COLO668 (cell line): ENCODE measurements at regions not wholly inside any gene's neighbourhood (a gene's known extent, or its start where the extent isn't known, plus 50 kb on each side); places are given as distances from the start of the nearest gene placed in this dataset.

ENCODE experiments used
- DNase-seq: peaks from one replicate; lab custom pipeline; 2025; ENCODE audit not compliant: unreplicated experiment; lab: John Stamatoyannopoulos, UW

DNA sequence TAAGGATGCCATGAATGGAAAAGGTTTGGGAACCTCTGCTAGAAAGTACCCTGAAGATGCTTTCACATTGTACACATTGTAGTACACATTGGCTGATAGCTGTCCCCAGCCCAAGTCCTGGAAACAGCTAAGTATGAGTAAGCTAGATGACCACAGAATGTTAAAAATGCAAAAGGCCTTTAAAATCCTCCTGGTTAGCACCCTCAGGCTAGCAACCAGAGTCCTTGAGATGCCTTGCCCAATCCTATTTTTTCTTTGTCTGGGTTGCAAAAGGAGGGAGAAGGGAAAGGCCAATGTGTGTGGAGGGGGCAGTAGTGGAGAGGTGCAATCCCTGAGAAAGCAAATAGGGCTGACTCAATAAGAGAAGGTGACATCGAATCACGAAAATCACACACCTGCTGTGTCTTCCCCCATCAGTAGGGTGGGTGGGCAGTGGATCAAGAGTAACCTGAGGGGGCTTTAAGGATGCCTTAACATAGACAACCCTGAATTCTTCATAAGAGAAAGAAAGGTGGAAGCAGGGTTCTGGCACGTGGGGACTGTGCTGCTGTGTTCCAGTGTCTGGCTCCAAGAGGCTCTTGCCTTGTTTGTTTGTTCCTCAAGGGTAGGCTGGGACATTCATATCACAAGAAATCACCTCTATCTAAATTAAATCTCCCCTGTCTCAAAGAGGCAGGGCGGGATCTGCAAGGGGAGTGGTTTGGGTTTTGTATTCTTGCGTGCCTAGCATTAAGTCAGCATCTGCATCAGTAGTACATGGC lies 266.2 kb upstream of the PLXNA2 start:
- DNase-seq = no peak

DNA sequence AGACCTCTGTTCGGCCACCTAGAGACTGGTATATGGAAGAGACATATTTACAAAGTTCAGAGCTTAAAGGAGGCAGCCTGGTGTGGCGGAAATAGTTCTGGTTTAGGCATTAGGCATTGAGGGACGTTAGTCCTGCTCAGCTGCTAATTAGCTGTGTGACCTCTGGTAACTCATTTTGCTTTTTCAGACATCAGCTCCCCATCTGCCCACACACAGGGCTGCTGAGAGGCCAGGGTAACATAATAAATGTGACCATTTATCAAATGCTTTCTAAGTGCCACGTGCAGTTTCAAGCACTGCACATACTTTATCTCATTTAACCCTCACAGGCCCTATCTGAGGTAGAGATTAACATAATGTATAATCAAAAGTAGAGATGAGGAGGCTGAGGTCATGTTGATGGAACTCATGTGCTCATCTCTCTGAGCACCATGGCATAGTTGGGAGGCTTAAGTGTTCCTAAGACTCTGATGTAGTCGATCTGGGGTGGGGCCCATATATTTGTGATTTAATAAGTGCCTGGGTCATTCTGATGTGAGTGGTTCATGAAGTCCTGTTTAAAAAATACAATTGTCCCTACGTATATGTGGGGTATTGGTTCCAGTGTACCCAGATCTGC lies 267.2 kb upstream of the PLXNA2 start:
- DNase-seq = no peak

DNA sequence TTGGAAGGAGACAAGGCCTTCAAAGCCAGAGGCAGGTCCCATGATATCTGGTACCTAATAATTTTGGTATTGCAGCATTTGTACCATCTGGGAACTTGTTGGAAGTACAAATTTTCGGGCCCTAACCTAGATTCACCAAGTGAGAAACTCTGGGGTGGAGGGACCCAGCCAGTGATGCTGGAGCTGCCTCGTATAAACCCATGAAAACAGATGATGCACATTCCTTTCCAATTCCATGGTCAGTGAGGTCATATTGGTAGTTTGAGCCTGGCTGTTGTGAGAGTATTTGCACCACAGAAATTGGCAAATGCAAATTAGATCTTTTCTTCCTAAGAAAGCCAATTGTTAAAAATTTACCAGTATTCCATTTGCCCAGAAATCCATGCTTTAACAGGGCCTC lies 269.6 kb upstream of the PLXNA2 start:
- no peak for DNase-seq

DNA sequence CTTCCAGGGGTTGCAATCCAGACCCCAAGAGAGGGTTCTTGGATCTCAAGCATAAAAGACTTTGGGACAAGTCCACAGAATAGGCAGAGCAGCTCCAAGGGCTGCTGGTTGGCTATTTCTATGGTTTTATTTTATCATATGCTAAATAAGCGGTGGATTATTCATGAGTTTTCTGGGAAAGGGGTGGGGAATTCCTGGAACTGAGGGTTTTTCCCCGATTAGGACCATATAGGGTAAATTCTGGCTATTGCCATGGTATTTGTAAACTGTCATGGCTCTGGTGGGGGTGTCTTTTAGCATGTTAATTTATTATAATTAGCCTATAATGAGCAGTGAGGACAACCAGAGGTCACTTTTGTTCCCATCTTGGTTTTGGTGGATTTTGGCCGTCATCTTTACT lies 270.9 kb upstream of the PLXNA2 start:
- DNase-seq = no peak

DNA sequence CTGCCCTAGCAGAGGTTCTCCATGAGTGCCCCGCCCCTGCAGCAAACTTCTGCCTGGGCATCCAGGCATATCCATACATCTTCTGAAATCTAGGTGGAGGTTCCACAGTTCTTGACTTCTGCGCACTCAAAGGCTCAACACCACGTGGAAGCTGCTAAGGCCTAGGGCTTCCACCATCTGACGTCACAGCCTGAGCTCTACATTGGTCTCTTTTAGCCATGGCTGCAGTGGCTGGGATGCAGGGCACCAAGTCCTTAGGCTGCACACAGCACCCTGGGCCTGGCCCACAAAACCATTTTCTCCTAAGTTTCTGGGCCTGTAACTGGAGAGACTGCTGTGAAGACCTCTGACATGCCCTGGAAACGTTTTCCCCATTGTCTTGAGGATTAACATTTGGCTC lies 272.6 kb upstream of the PLXNA2 start:
- no peak for DNase-seq

DNA sequence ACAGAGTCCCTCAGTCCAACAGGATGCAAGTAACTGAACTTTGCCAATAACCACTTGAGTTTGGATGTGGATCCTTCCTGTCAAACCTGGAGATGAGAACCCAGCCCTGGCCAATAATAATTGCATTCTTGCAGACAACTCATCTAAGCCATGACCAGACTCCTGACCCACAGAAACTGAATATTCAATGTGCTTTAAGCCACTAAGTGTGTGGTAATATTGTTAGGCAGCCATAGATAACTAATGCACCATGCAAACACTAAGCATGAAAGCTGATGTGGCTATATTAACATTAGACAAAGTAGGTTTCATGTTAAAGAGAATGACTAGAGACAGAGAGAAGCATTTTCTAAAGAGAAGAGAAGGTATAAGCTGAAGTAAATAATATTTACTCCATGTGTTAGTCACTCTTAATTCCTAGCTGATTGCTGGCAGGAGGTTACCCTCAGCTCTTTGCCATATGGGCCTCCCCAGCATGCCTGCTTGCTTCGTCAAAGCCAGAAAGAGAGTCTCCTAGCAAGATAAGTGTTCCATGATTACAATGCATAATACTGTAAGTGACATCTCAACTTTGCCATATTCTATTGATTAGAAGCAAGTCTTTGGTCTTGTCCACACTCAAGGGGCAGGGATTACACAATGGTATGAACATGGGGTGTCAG lies 276.4 kb upstream of the PLXNA2 start:
- DNase-seq = no peak

DNA sequence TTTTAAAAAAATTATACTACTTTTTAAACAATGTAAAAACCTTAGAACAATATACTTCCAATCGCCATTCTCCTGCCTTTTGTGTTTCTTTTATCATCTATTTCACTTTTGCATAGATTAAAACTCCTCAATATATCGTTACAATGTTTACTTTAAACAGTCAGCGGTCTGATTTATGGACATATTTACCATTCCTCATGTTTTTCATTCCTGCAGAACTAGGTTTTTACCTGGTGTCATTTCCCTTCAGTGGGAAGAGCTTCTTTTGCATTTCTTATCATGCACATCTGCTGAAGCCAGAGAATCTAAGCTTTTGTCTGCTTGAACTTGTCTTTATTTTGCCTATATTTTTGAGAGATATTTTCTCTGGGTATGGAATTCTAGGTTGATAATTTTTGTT lies 277.4 kb upstream of the PLXNA2 start:
- DNase-seq = no peak

DNA sequence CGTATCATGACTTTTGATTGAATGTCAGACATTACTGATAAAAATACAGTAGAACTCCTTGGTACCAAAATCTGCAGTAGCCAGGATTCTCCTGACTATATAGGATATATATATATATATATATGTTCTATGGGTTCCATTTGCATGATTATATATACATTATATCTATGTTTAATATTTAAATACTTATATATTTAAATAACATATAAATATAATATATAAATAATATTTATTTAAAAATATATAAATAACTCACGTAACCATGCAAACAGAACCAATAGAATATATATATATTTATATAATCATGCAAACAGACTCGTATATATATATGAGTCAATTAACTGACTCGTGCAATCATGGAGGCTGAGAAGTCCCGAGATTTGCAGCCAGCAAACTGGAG lies 278.8 kb upstream of the PLXNA2 start:
- DNase-seq = no peak

DNA sequence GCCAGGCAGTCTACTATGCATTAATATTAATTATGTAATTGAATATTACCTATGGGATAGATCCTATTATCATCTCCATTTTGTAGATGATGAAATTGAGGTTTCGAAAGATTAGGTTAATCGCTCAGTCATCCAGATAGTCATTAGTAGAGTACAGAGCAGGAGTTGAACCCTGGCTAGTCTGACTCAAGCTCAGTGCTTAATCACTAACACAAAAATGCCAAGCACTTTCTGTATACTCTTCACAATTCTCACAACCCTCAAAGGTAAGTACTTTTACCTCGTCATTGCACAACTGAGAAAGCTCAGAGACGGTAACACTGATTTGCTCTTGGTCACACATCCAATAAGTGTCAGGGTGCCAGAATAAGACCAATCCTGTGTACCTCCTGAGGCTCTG lies 280.2 kb upstream of the PLXNA2 start:
- no peak for DNase-seq

DNA sequence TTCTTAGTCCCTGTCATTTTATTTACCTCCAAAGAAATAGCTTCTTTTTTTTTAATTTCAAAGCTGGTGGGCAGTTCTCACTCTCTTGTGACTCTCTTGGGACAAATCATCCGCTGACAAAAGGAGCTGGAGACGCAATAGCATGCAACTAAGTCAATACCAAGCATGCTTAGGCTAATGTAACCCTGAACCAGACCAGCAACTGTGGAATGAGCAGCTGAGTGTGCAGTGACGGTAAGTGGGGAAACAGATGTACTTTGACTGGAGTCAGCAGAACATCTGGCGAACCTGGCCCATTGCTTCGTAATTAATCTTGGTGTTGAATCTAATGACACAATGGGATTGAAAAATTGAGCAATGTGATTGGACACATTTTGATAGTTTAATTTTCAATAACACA lies 280.7 kb upstream of the PLXNA2 start:
- DNase-seq = no peak

DNA sequence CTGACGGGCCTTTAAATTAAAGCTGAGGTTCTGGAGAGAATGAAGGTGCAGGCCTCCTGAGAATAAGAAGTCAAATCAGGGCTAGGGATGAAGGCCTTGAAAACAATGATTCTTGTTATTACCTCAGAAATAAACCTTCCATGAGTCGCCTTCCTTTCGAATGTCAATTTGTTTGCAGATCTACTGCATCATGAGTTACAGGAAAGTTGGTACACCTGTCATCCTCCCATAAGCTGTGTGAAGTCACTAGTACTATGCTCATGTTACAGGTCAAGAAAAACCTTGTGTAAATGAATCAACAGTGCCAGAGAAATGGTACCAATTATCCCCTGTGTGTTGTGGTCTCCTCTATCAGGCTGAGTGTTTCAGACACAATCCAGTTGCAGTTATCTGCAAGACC lies 281.2 kb upstream of the PLXNA2 start:
- no peak for DNase-seq

DNA sequence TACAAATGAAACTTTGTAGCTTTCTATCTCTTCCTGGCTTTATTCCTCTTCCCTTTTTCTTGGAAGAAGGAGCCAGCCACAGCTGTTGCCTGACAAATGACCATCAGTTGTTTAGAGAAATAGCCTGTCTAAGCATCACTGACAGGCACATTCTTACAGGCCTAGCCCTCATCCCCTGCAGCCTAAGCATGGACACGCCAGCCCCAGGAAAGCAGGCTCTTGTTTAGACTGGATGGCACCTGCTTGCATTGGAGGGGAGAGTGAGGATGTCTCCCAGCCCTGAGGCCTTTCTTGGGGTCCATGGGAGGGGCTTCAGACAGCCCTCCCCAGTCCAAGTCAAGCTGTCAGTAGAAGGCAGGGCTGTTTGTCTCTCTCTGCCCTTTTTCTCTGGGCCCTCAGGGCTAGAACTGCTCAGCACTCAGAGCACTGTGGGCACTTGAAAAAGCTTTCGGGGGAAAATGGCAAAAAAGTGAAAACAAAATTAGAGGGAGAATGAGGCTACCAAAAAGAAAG lies 282.5 kb upstream of the PLXNA2 start:
- DNase-seq = no peak

DNA sequence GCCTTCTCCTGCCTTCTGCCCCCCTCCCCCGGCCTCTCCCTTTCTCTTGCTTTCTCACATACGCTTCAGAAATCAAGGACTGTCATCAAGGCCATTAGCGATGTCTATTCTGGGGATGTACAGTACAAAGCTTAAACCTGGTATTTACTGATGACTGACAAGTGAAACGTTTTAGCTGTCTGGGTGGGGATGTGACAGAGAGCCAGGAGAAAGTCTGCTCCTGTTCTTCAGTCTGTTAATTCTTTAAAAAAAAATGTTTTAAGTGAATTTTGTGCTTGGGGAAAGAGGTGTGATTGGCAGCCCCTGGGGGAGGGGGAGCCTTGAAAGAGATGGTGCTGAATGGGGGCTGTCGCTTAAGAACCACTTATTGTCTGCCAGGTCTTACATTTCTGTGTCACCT lies 283.0 kb upstream of the PLXNA2 start:
- DNase-seq = no peak

DNA sequence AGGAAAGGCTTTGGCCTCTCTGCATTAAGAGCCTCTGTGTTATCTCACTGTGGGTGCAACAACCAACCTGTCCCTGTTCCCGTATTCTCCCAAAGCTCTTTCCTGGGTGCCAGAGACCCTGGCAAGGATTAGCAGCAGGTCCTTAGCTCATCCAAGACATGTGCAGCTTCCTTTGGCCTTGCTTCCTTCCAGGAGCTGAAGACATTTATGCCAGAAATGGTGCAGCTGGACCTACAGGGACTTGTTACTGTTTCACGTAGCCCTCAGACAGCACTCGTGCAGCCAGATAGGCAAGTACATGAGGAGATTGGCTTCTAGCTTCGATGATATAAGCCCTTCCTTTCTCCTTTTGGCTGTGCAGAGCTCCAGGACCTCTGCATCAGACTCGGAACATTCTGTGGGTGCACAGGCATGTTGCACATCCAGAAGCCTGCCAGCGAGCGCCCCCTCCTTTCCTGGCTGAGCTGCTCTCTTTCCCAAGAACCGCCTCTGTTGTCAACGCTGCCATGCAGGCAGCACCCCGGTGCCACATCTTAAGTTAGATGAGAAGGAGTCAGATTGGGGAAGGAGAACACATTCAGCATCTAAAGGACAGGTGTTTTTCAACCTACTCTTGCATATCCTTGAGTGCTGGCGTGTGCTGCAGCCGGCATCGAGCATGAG lies 284.5 kb upstream of the PLXNA2 start:
- no peak for DNase-seq

DNA sequence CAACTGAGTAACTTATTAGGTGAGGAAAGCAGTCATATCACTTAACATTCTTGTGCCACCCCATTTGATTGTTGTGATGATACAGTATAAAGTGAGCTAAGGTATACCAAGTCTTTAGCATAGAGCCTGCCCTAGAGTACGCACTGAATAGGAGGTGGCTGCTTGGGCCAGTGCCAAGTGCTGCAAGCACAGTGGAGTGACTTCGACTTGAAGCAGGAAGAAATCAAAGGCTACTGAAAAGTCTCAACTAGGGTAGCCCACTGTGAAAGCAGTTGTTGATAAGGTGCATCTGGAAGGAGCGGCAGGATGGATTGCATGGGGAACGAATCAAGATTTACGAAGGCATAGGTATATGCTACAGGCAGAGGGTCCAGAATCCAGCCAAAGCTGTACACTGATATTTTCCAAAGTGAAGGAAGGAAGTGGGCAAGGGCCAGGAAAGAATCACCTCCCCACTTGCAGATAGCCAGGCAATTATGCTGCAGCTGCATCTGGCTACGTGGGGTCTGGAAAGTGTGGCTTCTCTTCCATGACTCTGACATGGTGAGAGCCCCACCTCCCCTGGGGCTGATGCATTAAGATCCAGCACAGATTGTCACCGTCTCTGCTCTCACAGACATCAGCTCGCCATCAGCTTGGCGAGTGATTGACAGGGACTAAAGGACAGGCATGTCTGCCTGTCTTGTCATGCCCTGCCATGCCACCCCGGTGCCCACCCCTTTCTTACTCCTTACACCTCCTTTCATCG lies 287.0 kb upstream of the PLXNA2 start:
- DNase-seq = no peak

DNA sequence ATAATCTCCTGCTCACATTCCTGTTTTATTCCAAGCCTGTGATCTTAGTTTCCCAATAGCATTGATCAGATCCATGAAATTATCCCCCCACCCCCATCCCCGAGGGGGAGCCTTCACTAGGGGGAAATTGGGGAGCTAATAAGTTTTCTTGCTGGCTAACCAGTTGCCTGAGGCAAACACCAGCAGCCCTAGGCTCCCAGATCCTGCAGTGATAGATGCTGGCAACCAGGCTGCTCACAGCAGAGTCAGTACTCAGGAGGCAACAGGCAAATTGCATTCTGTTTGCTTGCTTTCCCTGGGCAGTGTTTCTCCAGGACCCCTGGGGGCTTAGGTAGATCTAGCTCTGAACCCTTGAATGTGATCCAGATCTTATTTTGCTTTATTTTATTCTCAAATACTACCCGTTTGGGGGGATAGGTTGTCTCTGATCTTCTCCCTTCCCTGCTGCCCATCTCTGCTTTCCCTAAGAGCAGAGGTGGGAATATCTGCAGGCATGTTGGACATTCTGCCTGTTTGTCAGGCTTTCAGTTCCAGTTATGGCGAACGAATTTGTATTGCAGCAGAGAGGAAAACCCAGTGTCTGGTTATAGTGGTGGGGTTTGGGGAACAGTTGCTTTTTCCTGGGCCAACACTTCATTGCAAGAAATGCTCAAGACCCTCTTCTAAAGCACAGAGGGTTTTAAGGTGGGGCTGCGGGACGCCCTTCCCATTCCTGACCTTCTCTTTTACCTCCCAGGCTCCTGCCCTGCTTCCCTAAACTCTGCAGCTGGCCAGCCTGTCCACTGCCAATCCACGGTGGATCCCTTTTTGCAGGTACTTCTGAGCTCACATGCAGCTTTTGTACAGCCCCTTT lies 289.8 kb upstream of the PLXNA2 start:
- no peak for DNase-seq

DNA sequence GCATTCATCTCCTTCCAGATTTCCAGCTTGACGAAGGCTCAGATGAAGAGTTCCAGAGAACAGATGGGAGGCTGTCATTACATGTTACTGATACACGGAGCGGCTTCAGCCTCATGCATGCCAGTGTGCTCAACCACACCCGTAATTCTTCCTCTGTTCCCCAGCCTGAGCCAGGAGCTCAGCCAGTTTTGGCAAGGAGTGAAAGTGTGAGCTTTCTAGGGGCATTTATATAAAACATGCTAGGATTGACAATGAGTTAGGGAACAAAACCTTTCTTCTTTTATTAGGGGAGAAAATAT lies 290.4 kb upstream of the PLXNA2 start:
- no peak for DNase-seq

DNA sequence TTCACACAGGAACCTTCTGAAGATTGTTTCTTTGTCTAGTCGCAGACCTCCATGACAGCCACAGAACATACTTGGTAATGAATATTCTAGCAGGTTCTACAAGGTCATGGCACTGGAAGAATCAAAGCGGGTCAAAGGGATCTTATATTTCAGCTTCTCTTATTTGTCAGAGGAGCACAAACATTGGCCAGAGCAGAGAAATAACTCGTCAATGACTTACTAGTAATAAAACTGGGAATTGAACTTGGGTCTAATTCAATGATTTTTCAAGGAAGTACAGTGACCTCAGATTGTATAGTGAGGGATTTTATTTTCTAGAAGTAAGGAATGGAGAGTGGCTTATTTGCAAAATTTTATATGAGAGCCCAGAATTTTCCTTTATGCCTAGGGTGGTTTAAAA lies 290.8 kb upstream of the PLXNA2 start:
- DNase-seq = no peak

DNA sequence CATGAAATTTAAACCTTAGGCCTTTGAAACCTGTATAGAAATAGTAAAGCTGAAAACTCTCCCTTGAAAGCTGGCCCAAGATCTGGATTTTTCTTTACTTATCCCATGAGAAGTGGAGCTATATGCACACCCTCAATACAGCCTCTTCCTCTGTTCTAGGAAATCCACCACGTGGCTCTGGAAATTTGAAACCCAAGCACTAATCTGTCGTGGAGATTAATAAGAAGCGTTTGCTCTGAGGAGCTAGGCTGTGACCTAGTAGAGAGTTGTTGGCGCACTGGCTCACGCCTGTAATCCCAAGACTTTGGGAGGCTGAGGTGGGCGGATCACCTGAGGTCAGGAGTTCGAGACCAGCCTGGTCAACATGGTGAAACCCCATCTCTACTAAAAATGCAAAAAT lies 291.3 kb upstream of the PLXNA2 start:
- DNase-seq = no peak

DNA sequence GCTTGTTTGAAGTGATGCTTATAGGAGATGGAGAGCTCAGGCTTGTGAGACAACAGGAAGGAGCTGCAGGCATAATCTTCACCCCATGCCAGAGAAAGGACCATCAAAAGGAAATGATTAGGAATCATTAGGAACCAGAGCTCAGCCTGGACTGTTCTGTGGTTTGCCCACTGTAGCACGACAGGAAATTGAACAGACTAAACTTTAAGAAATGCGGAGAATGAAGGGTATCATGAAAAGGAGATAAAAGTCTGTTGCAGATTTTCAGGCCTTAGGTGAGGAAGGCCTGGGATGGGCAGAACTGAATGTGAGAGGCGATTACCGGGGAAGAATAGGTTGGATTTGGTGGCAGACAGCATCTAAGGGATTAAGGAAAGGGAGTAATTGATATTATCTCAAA lies 292.0 kb upstream of the PLXNA2 start:
- no peak for DNase-seq
